GM19035 (cell line): ENCODE measurements at regions not wholly inside any gene's neighbourhood (a gene's known extent, or its start where the extent isn't known, plus 50 kb on each side); places are given as distances from the start of the nearest gene placed in this dataset.

Experiments used
- ATAC-seq: cut with Tn5 transposase; IDR thresholded peaks from one replicate; pipeline ENCODE4 v1.9.1; 2021; ENCODE audit not compliant: unreplicated experiment

GRCh38 chr5:158378931-158379330, 520.0 kb upstream of the CLINT1 start:
- ATAC-seq: no peak

GRCh38 chr5:158376679-158377078, 517.7 kb upstream of the CLINT1 start:
- ATAC-seq: no peak

GRCh38 chr5:158375531-158375930, 516.6 kb upstream of the CLINT1 start:
- no peak for ATAC-seq

GRCh38 chr5:158373608-158374395, 514.9 kb upstream of the CLINT1 start:
- no peak for ATAC-seq

- no peak for ATAC-seq
Measured at GRCh38 chr5:158369241-158369640, 510.3 kb upstream of the CLINT1 start.

- no peak for ATAC-seq
Measured at GRCh38 chr5:158368686-158369085, 509.7 kb upstream of the CLINT1 start.

- no peak for ATAC-seq
Measured at GRCh38 chr5:158364367-158364766, 505.4 kb upstream of the CLINT1 start.

- ATAC-seq: no peak
Measured at GRCh38 chr5:158354958-158355357, 496.0 kb upstream of the CLINT1 start.

GRCh38 chr5:158351485-158352125, 492.7 kb upstream of the CLINT1 start:
- ATAC-seq: no peak

GRCh38 chr5:158349987-158350386, 491.0 kb upstream of the CLINT1 start:
- no peak for ATAC-seq

GRCh38 chr5:158344376-158344775, 485.4 kb upstream of the CLINT1 start:
- ATAC-seq: no peak

GRCh38 chr5:158340608-158341007, 481.7 kb upstream of the CLINT1 start:
- ATAC-seq: no peak

- ATAC-seq: no peak
Measured at GRCh38 chr5:158326256-158326655, 467.3 kb upstream of the CLINT1 start.

- ATAC-seq: no peak
Measured at GRCh38 chr5:158324236-158324635, 465.3 kb upstream of the CLINT1 start.

GRCh38 chr5:158322620-158323019, 463.7 kb upstream of the CLINT1 start:
- no peak for ATAC-seq

- ATAC-seq: no peak
Measured at GRCh38 chr5:158320934-158321333, 462.0 kb upstream of the CLINT1 start.

- ATAC-seq: no peak
Measured at GRCh38 chr5:158320178-158320674, 461.3 kb upstream of the CLINT1 start.

- ATAC-seq: no peak
Measured at GRCh38 chr5:158317507-158317906, 458.6 kb upstream of the CLINT1 start.

GRCh38 chr5:158313733-158314464, 455.0 kb upstream of the CLINT1 start:
- no peak for ATAC-seq

- ATAC-seq: no peak
Measured at GRCh38 chr5:158313027-158313732, 454.2 kb upstream of the CLINT1 start.
